ENCODE measurements at regions not wholly inside any gene's neighbourhood (a gene's known extent, or its start where the extent isn't known, plus 50 kb on each side); places are given as distances from the start of the nearest gene placed in this dataset.
"Not testable (repeated sequence)": the region's sequence is repeated elsewhere in the genome, so short reads cannot be mapped to it uniquely, and the experiment has no call there.

DNA sequence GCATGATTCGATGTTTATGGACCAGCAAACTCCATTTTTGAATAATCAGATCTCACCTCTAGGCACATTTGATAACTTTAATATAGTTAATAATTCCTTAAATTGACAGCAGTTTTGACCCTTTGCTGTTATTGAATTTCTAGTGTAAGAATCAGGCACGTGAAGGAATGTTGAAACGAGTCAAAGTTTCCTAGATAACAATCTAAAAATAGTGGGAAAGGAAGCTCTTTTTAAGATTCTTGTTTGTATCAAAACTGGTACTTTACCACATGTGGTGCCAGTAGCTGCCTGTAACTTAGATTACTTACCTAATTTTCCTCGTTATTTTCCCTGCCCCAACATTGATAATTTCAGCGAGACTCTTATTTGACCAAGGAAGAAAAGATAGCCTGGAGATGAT, 757.8 kb upstream of the KCND2 start:
- FAIRE-seq = no peak
- no peak for DNase-seq (ENCODE audit: insufficient read length, low spot score)

DNA sequence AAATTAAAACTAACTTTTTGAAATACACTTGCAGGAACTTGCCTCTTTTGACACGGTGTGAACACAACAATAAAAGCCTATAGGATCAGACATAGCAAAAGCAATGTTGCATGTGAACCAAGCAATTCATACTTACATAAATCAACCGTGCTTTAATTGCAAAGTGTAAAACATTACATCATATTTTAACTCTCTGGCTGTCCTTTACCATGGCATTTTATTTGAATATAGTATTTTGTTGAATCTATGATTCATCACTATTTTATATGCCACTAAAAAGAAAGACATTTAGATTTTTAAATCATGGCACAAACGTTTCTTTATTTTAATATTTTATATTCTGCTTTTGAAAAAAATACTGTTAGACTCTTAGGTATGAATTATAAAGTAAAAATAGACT, 757.0 kb upstream of the KCND2 start:
- FAIRE-seq = no peak

DNA sequence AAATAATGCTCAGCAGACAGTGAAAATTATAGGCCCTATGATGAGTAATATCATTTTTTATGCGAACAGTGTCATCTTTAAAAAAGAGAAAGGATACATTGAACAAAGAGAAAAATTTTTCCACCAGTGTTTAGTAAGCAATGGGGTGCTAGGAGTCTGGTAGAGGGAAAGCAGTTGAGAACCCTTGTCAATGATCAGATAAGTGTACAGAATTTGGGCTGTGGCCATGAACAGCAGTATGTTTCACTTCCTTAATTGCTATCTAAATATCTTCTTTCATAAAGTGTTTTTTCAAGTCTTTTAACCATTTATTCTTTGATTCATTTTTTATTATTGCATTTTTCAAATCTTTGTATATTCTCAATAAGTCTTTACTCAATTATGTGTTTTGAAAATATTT, 750.7 kb upstream of the KCND2 start:
- FAIRE-seq = no peak
- no peak for DNase-seq (ENCODE audit: insufficient read length, low spot score)

More for the DNA sequence above, 757.0 kb upstream of the KCND2 start:
- DNase-seq (ENCODE audit: insufficient read length, low spot score) = no peak

DNA sequence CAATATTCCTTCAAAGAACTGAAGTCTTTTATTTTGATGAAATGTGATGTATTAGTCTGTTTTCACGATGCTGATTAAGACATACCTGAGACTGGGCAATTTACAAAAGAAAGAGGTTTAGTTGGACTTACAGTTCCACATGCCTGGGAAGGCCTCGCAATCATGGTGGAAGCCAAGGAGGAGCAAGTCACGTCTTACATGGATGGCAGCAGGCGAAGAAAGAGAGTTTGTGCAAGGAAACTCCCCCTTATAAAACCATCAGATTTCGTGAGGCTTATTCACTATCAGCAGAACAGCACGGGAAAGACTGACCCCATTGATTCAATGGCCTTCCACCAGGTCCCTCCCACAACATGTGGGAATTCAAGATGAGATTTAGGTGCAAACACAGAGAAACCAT, 750.3 kb upstream of the KCND2 start:
- DNase-seq (ENCODE audit: insufficient read length, low spot score) = no peak
- no peak for FAIRE-seq

DNA sequence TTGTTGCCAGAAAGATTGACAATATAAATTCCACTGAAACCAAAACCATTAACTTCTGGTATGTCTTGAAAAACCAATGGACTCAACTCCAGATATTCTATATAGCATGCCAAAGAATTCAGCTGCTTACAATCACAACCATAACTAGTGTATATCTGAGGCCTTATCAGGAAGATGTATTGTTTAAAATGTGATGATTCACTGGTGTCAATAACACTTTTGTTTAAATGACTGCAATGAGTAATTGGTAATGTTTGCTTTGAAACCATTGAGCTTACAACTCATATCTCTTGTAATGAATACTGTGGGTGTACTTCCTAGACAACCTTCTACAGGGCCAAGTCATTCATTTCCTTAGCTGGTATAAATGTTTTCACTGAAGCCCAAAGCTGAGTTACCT, 727.9 kb upstream of the KCND2 start:
- DNase-seq (ENCODE audit: insufficient read length, low spot score) (no peak), FAIRE-seq (no peak)

DNA sequence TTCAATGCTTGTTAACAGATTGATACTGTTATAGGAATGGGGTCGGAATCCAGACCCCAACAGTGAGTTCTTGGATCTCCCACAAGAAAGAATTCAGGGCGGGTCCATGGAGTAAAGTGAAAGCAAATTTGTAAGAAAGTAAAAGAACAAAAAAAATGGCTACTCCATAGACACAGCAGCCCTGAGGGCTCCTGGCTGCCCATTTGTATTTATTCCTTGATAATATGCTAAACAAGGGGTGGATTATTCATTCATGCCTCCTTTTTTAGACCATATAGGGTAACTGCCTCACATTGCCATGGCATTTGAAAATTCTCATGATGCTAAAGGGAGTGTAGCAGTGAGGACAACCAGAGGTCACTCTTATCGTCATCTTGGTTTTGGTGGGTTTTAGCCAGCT, 717.2 kb upstream of the KCND2 start:
- no peak for FAIRE-seq

DNA sequence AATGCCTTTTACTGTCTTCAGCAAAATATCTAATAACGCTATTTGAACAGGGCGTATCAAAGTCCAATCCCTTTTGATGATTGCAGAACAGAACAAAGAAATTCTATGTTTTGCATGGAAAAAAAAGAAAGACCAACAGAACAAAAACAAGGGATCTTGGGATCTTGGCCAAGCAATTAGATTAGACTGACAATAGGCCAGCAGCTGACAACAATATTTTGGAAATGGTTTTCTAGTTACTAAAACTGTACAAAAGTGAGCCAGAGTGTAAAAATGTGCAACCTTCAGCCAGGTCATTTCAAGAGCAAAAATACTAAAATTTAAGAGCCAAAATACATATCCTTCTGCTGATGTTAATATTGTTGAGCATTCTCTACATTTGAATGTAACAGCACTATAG, 716.5 kb upstream of the KCND2 start:
- DNase-seq (ENCODE audit: insufficient read length, low spot score) (no peak), FAIRE-seq (no peak)

More for the DNA sequence above, 717.2 kb upstream of the KCND2 start:
- DNase-seq (ENCODE audit: insufficient read length, low spot score) = no peak

DNA sequence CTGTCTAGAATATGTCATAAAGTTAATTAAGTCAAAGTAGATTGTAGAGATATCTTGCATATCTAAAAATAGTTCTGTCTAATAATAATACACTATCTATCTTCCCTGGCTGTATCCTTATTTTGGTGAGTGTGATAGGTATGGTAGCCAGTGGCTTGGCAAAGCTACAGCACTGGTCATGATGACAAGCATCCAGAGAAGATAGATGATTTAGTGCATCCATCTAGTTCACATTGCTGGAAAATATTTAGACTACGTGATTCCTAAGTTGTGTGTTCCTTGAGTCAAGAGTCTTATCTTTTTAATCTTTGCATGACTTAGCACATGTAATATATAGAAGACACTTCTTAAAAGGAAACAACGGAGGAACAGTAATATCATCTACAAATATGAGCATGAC, 711.2 kb upstream of the KCND2 start:
- FAIRE-seq (no peak), DNase-seq (ENCODE audit: insufficient read length, low spot score) (no peak)

DNA sequence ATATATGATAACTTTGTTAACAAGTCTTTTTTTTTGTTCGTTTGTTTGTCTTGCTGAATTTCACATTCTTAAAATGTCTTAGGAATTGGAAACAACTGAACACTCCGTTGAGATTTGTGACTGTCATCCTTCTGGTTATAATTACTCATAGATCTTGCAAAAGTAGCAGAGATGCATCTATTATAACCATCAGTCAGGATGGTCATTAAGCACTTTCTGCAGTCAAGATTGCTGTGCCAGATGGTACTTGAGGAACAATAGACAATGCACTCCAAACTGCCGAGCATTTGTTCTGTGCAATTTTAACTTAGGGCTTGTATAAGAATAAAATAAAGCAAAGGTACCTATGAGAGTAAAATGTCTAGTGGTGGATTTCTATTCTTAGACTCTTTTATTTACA, 710.1 kb upstream of the KCND2 start:
- no peak for FAIRE-seq

DNA sequence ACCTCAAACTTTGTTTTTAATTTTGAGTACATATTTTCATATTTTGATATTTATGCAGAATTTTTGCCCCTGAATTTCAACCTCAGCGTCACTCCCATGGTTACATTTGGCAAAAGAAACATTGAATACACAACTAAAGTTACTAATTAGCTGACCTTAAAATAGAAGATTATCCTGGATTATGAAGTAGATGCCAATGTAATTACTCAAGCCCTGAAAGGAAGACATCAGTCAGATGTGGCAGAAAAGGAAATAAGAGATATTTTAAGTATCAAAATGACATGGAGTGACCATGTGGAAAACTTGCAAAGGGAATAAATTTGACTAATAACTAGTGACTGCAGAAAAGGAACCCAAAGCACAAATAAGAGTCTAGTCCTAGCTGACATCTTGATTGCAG, 701.3 kb upstream of the KCND2 start:
- no peak for FAIRE-seq

More for the DNA sequence above, 710.1 kb upstream of the KCND2 start:
- DNase-seq (ENCODE audit: insufficient read length, low spot score) = no peak

DNA sequence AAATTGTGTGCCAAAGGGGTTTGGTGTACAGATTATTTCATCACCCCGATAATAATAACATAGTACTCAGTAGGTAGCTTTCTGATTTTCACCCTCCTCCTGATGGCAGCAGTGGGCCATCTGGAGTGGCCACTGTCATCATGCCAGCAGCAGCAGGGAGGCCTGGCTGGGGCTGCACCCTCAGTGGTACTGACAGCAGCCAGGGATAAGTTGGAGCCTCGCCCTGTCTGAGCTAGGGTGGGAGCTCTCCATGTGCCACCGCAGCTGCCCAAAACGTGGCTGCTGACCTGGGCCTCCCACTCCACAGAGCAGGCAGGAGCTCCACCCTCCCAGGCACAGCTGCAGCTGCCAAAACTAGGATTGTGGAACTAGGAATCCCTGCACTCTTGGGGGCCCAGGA, 700.8 kb upstream of the KCND2 start:
- DNase-seq (ENCODE audit: insufficient read length, low spot score) = no peak
- FAIRE-seq = no peak

More for the DNA sequence above, 701.3 kb upstream of the KCND2 start:
- no peak for DNase-seq (ENCODE audit: insufficient read length, low spot score)

DNA sequence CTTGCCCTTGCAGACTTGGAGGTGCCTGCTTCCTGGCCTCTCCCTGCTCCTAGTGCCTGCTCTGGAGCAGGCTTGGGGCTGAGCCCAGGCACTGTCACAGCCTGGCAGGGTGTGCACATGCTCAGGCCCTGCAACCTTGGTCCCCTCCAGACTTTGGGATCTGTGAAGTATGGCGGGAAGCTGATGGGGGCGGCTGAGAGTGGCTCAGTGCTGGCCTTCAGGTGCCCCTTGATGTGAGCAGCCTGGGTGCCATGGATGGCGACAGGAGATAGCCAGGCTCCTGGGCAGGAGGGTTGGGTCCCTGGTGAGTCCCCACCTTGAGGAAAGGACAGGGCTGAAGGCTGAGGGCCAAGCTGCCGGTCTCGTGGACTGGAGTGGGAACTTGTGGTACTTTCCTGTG, 700.4 kb upstream of the KCND2 start:
- FAIRE-seq (no peak), DNase-seq (ENCODE audit: insufficient read length, low spot score) (no peak)

DNA sequence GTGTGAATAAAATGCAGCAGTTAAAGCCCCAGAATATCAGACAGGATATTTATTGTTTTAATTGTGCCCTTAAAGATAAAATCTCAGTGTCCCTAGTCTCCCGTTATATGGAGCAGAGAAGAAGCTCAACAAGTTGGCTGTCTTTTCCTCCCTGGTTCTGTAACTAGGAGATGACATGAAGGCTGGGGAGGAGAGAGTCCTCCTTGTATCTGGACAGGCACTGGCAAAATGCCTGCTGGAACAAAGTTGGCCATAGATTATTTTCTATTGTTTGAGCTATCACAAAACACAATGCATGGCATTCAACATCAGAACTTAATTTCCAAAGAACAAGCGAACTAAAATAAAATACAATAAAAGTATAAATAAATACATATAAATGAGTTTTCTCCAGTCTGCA, 694.9 kb upstream of the KCND2 start:
- DNase-seq (ENCODE audit: insufficient read length, low spot score) (no peak), FAIRE-seq (no peak)

DNA sequence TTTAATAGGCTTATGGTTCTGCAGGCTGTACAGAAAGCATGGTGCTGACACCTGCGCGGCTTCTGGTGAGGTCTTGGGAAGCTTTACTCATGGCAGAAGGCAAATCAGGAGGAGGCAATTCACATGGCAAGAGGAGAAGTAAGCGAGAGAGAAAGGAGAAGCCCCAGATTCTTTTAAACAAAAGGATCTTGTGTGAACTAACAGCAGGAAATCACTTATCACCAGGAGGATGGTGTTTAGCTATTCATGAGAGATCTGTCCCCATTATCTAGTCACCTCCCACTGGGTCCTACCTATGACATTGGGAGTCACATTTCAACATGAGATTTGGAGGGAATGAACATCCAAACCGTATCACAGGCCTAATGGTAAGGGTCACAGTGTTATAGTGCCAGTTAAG, 678.0 kb upstream of the KCND2 start:
- FAIRE-seq = no peak
- no peak for DNase-seq (ENCODE audit: insufficient read length, low spot score)

DNA sequence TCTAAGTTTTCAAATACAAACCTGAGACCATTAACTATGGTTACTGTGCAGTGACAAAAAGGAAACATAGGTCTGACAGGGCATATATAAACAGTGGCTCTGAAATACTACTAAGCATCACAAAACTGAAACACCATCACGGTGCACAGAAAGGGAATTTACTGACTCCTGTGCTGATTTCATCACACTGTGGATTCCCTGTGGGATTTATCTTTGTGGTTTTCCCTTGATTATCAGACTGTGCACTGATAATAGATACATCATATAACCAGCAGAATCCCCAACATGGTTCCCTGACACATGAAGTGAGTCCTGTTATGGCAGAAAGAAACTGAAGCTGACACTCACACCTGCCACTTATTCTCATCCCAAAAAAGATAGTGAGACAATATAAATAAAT, 676.3 kb upstream of the KCND2 start:
- FAIRE-seq = no peak
- DNase-seq (ENCODE audit: insufficient read length, low spot score) = no peak

DNA sequence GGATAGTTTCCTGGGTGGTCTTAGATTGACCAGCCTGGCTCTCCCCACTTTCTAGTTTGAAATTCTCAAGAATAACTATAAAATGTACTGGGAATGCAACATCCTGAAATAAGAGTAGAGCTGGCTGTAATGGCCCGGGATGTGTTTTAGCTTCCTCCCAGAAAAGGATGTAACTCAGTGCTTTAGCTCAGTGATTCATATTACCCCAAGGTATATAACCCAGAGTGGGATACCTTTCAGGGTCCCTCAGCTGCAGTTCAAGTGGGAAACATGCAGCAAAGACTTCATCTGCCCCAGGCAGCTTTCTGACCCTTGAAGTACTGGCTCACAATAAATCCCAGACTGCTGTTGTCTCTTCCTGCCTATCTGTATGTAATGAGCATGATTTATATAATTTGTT, 666.7 kb upstream of the KCND2 start:
- FAIRE-seq (no peak), DNase-seq (ENCODE audit: insufficient read length, low spot score) (no peak)

DNA sequence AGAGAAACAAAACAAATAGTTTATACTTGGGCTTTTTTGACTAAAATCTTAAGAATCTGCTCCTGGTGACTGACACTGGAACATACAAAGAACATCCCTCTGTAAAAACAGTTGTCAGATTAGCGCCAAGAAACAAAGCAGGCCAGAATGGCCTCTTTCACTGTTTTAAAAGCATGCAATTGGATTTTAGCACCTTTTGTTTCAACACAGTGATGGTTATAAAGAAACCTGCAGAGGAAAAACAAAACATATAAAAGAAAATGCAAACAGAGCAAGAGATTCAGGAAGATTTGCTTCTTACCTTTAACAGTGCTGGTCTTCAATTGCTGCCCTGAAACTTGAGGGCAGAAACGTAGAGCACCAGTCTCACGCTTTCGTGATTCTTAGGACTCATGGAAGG, 652.2 kb upstream of the KCND2 start:
- FAIRE-seq (no peak), DNase-seq (ENCODE audit: insufficient read length, low spot score) (no peak)

DNA sequence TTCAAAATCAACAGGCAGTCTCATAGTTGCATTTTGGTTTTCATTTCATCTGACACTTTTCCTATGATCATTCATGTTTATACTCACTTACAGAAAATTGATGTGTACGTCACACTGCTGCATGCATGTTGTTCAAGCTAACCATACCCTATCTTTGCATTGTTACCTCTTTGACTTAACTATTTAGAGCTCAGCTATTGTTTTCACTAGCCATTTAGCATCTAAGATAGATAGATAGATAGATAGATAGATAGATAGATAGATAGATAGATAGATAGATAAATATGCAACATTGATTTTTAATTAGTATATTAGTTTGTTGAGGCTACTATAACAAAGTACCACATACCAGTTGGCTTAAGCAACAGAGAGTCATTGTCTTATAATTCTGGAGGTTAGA, 649.5 kb upstream of the KCND2 start:
- no peak for FAIRE-seq
- no peak for DNase-seq (ENCODE audit: insufficient read length, low spot score)

DNA sequence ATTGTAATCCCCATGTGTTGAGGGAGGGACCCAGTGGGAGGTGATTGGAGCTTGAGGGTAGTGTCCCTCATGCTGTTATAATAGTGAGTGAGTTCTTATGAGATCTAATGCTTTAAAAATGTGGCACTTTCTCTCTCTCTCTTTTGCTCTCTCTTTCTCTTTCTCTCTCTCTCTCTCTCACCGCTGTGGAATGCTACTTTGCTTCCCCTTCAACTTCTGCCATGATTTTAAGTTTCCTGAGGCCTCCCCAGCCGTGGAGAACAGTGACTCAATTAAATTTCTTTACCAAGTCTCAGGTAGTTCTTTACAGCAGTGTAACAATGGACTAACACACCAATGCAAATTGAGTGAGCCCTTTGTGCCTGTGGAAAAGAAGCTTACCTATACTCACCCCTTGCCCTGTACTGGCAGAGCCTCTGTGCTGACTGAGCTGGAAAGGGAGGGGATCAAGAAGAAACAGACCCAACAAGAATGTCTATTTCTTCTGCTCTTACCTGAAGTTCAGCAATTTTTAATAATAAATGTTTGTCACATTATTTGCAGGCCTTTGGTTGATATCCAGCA, 642.5 kb upstream of the KCND2 start:
- FAIRE-seq = no peak
- DNase-seq (ENCODE audit: insufficient read length, low spot score) = no peak

DNA sequence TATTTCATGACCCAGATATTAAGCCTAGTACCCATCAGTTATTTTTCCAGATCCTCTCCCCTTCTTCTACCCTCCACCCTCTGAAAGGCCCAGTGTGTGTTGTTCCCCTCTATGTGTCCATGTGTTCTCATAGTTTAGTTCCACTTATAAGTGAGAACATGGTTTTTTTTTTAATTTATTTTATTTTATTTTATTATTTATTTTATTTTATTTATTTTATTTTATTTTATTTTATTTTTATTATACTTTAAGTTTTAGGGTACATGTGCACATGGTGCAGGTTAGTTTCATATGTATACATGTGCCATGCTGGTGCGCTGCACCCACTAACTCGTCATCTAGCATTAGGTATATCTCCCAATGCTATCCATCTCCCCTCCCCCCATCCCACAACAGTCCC, 639.2 kb upstream of the KCND2 start:
- FAIRE-seq; DNase-seq (ENCODE audit: insufficient read length, low spot score): not testable (repeated sequence)

DNA sequence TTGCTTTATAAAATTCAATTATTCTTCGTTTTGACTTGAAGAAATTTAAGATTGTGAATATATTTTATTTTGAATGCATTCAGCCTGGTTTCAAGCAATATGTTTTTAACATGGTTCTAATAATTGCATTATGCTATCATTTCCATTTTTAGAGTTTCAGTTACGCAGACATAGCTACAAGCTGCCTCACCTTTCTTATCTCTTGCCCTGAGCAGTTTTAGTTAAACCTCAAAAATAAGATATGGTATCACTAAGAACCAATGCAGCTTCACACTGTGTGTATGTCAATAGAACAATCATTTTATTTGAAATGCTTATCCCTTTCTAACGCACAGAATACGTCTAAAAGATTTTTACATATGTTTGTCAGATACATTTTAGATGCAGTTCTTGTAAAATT, 632.6 kb upstream of the KCND2 start:
- DNase-seq (ENCODE audit: insufficient read length, low spot score) (no peak), FAIRE-seq (no peak)

DNA sequence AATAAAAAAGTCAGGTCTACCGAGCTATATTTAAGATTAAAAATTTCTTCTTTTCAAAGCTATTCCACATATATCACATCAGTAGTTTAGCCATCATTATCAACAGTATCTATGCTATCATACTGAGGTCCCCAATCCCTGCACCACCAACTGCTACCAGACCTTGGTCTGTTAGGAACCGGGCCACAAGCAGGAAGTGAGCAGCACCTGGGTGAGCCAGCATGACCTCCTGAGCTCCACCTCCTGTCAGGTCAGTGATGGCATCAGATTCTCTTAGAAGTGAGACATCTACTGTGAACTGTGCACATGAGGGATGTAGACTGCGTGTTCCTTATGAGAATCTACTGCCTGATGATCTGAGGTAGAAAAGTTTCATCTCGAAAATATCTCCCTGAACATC, 632.1 kb upstream of the KCND2 start:
- DNase-seq (ENCODE audit: insufficient read length, low spot score) (no peak), FAIRE-seq (no peak)

DNA sequence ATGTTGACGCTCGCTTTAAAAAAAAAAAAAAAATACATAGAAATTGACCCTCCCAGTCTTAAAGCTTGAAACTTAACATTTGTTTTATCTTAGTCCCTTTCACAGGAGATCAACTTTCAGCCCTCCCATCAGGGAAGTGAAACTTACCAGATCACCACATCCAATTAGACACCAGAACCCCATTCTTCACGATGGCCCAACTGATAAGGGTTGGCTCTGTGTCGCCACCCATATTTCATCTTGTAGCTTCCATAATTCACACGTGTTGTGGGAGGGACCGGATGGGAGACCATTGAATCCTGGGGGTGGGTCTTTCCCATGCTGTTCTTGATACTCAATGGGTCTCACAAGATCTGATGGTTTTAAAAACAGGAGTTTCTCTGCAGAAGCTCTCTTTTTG, 629.4 kb upstream of the KCND2 start:
- no peak for FAIRE-seq
- no peak for DNase-seq (ENCODE audit: insufficient read length, low spot score)

All from HTR-8/SVneo (cell line).